GM21737 (cell line): ENCODE measurements at regions not wholly inside any gene's neighbourhood (a gene's known extent, or its start where the extent isn't known, plus 50 kb on each side); places are given as distances from the start of the nearest gene placed in this dataset.

ENCODE experiments used
- ATAC-seq: cut with Tn5 transposase; IDR thresholded peaks from one replicate; pipeline ENCODE4 v1.9.1; 2021; ENCODE audit warnings: mild to moderate bottlenecking, moderate library complexity; ENCODE audit not compliant: unreplicated experiment

DNA sequence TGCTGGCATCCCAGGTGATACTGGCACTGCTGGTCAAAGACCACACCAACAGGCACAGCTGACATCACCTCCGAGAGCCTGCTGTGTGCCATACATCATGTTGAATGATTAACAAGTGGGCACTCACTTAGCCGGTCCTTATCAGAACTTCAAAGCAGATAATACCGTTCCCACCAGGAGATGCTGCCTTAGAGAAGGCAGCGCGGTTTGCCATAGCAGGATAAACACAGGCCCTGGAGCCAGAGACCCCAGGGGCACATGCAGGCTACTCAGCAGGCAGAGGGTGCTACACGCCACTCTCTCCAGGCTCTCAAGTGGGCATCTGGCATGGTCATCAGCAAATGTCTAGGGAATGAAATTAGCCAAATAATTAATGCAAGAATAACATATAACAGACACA lies 86.5 kb upstream of the CST7 start:
- no peak for ATAC-seq

DNA sequence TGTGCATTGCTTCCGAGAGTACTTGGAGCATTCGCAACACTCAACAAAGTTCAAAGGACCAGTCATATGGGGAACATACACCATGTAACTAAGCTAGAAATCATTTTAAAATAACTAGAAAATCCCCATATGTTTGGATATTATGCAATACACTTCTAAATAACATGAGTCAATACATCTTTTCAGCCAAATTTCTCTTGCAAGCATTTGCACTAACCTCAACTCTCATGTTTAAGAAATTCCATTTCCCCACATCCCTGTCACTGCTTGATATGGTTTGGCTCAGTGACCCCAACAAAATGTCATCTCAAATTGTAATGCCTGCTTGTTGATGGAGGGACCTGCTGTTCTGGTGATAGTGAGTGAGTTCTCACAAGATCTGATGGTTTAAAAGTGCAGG lies 85.7 kb upstream of the CST7 start:
- ATAC-seq, result no peak

DNA sequence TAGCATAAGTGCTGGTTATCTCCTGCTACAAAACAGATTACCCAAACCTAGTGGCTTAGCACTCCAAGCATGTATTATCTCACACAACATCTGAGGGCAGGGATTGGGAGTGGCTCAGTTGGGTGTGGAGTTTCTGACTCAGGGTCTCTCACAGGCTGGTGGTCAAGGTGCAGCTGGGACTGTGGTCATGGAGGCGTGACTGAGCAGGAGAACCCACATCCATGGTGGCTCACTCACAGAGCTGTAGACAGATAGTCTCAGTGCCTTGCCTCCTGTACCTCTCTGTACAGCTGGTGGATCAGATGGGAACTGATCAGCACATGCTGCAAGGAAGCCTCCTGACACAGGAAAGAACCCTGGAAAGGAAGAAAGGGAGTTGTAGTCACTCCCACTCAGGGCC lies 83.1 kb upstream of the CST7 start:
- no peak for ATAC-seq

DNA sequence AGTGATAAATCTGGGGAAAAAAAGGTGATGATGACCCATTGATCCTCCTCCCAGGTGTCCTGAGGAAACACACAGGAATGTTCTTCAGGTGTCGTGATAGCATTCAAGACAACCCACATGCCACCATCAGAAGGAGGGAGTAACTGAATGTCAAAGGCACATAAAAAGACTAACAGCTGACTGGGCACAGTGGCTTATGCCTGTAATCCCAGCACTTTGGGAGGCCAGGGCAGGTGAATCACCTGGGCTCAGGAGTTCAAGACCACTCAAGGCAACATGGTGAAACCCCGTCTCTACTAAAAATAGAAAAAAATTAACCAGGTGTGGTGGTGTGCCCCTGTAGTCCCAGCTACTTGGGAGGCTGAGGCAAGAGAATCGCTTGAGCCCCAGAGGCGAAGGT lies 82.3 kb upstream of the CST7 start:
- no peak for ATAC-seq

DNA sequence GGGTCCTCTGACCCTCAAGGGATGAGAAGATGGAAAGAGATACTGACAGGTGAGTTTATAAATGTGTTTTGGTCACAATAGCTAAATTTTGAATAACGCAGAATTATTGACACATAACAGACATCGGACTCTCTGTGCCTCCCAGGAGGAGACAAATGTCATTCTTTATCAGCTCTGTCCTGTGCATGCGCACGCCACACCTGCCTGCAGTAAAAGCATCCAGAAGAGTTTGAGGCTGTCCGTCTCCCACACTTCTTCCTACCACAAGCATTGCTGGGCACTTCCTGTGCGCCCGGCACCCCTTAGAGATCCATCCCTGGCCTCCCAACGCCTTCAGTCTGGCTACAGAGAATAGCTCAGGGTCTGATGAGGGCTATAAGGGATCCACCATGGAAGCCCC lies 81.5 kb upstream of the CST7 start:
- no peak for ATAC-seq

DNA sequence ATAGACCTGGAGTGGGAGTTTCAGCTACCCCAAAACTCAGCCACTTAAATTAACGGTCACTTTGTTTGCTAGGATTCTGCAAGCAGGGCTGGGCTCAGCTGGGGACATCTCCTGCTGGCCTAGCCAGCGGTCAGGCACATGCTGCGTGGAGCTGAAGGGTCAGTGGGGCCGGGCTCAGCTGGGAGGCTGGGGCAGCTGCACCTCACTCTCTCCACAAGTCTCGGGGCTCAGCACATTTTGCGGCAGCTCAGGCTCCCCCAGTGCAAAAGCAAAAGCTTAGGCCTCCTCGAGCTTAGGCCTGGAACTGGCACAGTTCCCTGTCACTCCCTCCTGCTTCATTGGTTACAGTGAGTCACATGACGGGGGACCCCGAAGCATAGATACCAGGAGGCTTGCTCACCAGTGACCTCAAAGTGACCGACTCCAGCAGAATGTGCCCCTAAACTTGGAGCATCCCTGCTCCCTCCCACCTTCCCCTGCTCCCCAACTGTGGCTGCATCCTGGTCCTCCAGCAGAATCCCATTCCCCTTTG lies 80.6 kb upstream of the CST7 start:
- ATAC-seq, result no peak

DNA sequence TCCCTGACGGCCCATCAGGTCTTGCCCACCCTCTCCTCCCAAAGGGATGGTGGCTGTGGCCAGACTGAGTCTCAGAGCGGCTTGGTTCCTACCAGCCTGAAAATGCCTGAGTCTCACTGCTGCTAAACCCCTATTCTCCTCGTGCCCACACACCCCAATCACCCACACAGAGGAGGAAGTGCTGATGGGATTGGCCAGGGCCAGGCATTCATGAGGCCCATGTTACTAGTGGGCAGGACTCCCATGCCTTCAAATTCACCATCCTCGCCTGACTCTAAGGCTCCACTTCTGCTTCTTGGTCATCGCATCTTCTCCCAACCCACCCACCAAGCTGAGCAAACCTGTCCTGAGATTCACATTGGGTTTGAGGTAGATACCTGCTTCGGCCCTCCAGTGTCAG lies 80.1 kb upstream of the CST7 start:
- no peak for ATAC-seq

DNA sequence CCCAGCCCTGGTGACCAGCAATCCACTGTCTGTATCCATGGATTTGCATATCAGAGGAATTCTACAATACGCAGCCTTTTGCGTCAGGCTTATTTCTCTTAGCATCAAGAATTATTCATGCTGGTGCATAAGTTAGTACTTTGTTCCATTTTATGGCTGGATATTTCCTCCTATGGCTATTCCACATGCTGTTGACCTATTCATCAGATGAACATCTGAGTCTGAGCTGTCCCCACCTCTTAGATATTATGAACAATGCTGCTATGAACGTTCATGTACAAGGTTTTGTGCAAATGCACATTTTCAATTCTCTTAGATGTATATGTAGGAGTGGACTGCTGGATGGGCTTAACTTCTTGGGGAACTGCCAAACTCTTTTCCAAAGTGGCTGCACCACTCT lies 79.0 kb upstream of the CST7 start:
- no peak for ATAC-seq

DNA sequence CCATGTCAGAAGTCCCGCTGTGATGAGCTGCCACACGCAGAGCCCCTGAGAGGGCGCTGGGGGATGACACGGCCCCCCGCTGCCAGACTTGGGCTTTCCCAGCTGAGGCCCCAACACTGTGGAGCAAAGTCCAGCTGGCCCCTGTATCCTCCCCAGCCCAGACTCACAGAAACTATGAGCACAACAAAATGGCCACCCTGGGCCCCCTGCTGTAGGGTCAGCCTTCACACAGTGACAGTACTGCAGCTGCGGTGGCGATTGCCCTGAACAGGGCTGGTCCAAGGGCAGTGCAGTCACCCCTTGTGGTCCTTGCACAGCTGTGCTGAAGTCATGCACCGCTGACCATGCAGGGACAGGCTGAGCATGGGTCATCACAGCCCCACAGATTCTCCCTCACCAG lies 78.2 kb upstream of the CST7 start:
- ATAC-seq, result peak; percentile 53

DNA sequence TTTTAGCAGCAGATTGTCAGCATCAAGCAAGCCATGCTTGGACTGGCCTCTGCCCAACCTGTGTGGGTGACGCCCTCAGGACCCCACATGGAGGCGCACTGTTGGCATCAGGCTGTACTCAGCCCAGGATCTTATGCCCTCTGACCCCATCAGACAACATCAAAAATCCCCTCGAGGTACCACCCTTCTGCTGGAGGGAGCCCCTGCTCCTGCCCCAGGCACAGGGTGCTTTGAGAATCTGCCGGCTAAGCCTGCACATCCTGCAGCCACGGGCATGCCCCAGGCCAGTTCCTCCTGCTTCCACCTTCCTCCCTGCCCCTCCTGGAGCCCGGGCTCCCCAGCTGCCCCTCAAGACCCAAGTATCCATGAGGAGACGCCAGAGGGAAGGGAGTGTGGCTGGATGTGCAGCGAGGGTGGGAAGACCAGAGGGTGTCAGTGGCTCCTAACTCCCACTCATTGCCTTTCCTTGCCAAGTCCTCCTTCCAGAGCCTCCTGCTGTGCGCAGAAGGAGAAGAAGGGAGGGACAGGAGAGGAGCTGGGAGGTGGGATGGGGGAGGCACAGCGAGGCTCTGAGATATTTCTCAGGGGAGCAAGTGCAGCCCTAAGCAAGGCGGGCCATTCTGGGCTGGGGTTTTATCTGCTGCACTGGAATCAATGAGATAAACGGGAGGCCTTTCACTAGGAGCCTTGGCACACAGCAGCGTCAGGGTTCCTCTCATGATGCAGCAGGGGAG lies 77.4 kb upstream of the CST7 start:
- no peak for ATAC-seq

DNA sequence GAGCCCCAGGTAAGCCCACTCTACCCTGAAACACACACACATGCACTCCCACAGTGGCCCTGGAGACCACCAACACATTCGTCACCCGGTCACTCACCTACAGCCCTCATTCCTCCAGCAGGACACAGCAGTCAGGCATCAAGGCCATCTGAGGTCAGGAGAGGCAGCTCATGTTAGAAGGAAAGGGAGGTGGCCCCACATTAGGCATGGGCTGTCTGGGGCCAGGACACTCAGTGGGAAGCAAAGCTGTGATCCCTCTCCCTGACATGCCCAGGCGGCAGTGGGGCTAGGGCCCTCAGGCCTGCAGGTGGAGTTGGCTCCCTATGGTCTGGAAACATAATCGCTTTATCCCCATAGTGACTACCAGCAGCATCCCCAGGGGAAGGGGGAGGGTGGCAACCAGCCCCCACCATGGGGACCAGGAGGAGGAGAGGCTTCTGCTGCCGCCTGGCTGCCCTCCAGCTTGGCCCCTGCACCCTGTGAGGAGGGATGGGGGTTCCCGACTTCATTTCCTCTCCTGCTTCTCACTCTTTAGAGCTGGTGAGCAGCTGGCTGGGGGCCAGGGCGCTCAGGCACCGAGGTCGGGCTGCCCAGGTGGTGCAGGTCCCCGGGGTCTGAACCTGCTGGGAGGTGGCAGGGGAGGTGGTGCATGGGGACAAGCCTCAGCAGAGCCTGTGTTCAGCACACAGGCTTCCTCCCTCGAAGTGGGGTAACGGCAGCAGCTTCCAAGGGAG lies 76.6 kb upstream of the CST7 start:
- ATAC-seq, result peak; percentile 42

DNA sequence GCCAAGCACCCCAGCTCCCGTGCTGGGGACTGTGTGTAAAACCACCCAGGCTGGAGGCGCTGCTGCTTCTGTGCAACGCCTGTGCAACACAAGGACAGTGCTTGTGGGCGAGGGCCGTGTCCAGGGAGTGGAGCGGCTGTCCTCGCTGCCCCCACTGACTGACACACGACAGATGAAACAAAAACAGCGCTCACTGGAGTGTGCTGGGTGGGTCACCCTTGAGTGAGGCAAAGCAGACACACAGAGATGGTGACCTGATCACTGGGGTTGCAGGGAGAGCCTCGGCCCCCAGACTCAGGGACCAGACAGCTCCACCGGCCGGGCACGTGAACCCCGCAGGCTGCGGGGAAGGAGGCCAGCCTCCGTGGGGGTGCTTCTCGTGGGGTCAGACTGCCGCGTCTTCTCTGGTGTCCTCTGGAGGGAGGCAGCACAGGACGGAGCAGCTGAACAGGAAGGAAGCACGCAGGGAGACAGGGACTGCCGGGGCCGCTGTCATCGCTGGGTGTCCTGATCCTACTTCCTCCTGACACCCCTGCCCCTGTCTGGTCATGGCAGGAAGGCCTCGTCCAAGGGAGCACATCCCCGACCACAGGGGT lies 75.9 kb upstream of the CST7 start:
- ATAC-seq, result peak; percentile 6

DNA sequence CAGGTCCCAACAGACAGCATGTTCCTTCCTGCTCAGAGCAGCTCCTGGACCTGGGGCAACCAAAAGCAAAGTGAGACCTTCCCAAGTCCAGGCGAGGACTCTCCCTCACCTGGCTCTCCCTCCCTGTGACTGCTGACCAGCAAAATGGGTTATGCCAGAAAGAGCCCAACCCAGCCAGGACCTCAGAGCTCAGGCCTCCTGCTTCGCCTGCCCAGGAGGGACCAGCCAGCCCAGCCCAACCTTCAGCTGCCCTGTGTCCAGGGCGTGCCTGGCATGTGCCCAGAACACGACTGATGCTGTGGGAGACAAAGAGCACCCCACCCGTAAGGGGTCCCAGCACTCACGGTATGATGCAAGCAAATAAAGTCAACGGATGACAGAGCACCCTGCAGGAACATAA lies 74.0 kb upstream of the CST7 start:
- ATAC-seq, result no peak

DNA sequence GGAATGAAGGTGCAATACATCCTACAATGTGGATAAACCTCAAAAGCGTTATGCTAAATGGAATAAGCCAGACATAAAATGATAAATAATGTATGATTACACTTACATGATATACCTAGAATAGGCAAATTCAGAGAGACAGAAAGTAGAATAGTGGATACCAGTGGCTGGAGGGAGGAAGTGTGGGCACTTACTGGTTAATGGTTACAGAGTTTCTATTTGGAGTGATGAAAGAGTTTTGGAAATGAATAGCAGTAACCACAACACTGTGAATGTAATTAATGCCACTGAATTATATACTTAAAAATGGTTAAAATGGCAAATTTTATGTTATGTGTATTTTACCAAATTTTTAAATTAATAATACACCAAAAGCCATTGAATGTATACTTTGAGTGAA lies 71.4 kb upstream of the CST7 start:
- no peak for ATAC-seq

DNA sequence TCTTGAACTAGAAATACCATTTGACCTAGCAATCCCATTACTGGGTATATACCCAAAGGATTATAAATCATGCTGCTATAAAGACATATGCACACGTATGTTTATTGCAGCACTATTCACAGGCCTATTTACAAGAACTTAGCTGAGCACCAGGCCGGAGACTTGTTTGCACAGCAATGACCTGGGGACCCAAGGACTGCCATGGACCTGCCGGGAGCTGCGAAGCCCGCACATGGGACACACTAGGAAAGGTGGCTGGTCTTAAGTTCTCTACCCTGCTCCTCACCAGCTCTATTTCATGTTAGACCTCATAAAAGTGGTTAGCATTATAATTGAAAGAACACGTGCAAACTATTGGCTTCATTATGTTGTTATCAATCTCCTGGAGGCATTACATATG lies 70.4 kb upstream of the CST7 start:
- no peak for ATAC-seq

DNA sequence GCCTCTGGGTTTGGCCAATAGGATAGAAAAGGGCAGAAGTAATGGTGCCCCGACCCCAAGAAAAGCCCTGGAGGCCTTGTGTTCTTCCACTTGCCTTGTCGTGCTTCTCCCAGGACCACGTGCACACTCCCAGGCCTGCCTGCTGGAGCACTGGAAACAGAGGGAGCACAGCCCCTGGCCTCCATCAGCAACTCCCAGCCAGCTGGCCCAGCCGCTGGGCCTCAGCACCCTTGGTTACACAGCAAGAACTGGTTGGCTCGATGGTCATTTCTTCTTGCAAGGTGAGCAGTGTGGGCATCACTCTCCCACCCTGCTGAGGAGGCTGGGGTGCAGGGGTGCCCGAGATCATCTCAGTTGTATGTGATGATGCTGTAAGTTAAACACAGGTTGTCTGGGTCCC lies 69.2 kb upstream of the CST7 start:
- ATAC-seq, result no peak

DNA sequence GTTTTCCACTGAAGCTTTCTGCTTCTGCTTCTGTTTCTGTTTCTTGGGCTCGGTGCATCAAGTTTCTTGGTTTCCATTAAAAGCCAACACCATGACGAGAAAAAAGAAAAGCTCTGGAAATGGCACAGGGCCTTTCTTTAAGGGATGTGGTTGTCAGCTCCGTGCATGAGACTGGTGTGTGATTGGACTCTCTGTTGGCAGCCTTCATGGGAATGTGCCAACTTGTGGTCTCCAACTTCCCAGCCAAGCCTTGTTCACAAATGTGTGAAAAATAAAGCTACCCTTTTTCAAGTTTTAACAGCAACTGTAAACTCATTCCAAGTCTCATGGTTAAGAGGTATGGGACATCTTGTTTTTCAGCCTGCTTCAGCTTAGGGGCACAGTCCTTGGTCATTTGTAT lies 68.7 kb upstream of the CST7 start:
- no peak for ATAC-seq

DNA sequence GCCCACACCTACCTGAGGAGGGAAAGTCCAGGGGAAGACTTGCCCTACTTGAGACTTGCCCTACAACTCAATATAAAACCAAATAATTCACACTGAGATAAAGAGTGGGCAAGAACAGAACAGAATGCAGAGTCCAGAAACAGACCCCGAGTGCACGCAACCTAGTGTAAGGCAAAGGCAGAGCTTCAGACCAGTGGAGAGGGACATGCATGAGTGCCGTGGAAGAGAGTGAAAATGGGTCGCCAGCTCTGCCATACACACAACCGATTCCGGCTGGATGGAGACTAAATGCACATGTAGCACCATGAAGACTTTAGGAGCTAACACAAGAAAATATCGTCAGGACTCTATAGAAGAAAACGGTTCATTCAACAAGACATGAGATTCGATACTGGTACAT lies 58.8 kb upstream of the CST7 start:
- no peak for ATAC-seq

DNA sequence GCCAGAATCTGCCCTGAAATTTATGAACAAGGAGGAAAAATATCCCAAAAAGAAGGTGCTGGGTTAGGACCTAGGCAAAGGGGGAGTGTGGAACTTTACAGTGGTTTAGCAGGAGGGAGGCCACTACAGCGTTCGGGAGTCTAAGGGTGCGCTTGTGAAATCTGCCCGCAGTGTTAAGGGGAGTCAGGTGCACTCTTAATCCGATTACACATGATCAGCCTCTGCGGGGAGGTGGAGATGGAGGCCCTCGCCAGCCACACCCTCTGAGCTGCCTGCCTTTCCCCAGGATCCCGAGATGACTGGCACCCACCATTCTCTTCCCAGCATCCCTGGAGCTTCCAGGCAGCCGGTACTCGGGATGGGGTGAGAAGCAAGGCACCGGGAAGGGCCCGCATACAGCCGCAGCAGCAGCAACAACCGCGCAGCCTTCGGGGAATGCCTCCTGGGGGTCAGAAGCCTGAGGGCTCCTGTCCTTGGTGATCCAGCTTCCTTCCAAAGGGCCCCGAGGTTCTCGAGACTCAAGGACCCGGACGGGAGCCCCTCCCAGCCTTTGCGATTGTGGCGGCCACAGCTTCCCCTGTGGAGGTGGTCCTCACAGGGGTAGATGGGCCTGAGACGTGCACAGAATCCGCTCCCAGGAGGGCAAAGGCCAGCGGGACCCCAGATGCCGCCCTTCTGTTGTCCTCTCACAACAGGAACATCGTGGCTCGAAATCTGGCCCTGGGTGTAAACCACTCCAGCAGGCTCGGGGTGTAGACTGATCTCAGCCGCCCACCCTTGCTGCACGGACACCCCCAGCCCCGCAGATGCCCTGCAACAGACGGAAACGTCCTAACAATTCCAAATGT lies 57.3 kb upstream of the CST7 start:
- ATAC-seq, result no peak

DNA sequence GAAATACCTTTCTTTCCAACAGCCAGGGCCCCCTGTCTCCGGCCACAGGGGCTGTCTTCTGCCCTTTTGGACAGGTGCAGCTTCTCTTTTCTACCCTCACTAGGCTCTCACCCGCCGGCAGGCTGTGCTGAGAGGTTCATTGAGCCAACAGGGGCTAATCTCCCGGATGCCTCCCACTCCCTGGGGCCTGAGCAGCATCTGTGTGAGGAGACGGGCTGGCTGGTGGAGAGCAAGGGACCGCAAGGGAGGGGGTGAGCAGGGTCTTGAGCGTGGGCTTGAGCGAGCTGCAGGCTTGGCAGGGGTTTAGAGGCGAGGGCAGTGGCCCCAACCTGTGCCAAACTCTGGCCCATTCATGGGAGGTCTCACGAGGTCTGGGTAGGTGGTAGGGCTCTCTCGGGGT lies 56.5 kb upstream of the CST7 start:
- ATAC-seq, result no peak

DNA sequence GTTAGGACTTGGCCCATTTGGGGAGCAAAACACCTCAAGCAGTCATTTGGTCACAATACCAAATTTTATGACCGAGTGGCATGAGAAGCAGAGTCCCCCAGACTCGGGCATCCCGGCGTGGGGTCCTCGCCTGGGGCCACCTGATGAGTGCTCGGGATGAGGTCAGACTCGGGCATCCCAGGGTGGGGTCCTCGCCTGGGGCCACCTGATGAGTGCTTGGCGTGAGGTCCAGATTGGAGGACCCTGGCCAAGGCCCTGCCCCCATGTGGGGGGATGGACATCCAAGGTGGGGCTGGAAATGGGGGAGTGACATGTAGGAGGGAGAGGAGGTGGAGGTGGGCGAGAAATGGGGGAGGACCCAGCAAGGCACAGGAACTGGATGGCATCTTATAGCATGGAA lies 56.1 kb upstream of the CST7 start:
- ATAC-seq, result no peak
